Testis (tissue), 2 donors: ENCODE measurements at regions not wholly inside any gene's neighbourhood (a gene's known extent, or its start where the extent isn't known, plus 50 kb on each side); places are given as distances from the start of the nearest gene placed in this dataset.

Experiments used
- CTCF ChIP-seq, 3 experiments: fragments of 450-650 bp in 2 of 3; fragments of 200-600 bp in 1 of 3; sonication (generic) in 1 of 3; IDR thresholded peaks; one replicate each; pipeline ENCODE4 v1.5.1; 2016 to 2019; ENCODE audit warnings: antibody characterized with exemption in 3 of 3, mild to moderate bottlenecking in 2 of 3, moderate library complexity in 1 of 3
- POLR2A ChIP-seq: fragments of 450-650 bp; IDR thresholded peaks from one replicate; pipeline ENCODE4 v1.6.1; 2017; ENCODE audit warnings: antibody characterized with exemption, mild to moderate bottlenecking, moderate library complexity

GRCh38 chr18:72152935-72153334 lies 391.2 kb downstream of the CBLN2 start:
- TF ChIP-seq CTCF (IDR thresholded peaks at IDR 0.05) (no peak), POLR2A (no peak)
